Fibroblast of skin of right quadriceps (primary cell): ENCODE measurements at regions not wholly inside any gene's neighbourhood (a gene's known extent, or its start where the extent isn't known, plus 50 kb on each side); places are given as distances from the start of the nearest gene placed in this dataset.
"Not testable (repeated sequence)": the region's sequence is repeated elsewhere in the genome, so short reads cannot be mapped to it uniquely, and the experiment has no call there.

Experiments used
- DNase-seq: peaks from one replicate; pipeline ENCODE4 v3.0.0-alpha.2; 2013

DNA sequence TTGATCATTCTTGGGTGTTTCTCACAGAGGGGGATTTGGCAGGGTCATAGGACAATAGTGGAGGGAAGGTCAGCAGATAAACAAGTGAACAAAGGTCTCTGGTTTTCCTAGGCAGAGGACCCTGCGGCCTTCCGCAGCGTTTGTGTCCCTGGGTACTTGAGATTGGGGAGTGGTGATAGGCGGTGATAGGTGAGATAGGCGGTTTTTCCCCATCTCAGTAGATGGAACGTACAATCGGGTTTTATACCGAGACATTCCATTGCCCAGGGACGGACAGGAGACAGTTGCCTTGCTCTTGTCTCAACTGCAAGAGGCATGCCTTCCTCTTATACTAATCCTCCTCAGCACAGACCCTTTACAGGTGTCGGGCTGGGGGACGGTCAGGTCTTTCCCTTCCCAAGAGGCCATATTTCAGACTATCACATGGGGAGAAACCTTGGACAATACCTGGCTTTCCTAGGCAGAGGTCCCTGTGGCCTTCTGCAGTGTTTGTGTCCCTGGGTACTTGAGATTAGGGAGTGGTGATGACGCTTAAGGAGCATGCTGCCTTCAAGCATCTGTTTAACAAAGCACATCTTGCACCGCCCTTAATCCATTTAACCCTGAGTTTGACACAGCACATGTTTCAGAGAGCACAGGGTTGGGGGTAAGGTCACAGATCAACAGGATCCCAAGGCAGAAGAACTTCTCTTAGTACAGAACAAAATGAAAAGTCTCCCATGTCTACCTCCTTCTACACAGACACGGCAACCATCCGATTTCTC is 86.2 kb downstream of the OR2B2 start:
- DNase-seq: not testable (repeated sequence)

DNA sequence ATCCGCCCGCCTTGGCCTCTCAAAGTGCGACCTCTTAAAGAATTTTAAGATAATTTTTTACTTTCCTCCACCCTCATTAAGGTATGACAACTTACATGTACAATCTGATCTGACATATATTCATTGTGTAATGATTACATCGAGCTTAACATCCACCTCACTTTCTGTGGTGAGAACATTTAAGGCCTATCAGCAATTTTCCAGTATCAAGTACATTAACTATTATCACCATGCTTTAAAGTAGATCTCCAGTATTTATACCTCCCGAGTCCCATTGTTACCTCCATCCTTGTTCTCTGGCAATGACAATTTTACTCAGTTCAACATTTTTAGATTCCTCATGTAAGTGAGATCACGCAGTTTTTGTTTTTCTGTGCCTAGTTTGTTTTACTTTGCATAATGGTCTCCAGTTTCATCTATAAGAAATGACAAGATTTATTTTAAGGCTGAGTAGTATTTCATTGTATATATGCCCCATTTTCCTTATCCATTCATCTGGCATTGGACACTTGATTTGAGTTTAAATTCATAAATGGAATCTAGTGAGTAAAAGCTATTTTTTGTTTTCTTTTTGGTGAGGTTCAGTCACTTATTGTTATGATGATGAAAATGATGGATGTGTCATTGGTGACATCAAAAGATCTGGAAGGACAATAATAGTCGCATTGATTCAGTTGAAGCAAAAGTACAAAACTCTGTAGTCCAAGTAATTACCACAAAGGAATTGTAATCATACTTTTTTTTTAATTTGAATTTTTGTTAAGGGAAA is 87.0 kb downstream of the OR2B2 start:
- DNase-seq: no peak

DNA sequence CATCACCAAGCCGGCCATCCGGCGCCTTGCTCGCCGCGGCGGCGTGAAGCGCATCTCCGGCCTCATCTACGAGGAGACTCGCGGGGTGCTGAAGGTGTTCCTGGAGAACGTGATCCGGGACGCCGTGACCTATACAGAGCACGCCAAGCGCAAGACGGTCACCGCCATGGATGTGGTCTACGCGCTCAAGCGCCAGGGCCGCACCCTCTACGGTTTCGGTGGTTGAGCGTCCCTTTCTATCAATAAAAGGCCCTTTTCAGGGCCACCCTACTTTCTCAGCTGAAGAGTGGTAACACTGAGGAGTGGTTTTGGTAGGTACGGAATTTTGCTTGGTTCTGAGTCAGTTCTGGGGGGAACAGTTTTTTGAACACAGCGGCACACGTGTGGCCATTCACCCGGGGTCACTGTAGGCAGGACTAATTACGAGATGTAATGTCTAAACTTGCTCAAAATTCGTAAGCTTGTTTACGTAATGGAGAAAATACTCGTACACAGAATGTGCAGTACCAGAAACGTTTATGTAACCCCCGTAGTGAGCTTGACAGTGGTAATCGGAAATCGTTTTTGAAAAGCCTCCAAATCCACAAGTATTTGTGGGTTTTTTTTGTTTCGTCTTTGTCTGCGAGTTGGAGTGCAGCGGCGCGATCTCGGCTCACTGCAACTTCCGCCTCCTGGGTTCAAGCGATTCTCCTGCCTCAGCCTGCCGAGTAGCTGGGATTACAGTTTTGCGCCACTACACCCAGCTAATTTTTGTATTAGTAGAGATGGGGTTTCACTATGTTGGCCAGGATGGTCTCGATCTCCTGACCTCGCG is 87.8 kb downstream of the OR2B2 start:
- peak; percentile 87 for DNase-seq

DNA sequence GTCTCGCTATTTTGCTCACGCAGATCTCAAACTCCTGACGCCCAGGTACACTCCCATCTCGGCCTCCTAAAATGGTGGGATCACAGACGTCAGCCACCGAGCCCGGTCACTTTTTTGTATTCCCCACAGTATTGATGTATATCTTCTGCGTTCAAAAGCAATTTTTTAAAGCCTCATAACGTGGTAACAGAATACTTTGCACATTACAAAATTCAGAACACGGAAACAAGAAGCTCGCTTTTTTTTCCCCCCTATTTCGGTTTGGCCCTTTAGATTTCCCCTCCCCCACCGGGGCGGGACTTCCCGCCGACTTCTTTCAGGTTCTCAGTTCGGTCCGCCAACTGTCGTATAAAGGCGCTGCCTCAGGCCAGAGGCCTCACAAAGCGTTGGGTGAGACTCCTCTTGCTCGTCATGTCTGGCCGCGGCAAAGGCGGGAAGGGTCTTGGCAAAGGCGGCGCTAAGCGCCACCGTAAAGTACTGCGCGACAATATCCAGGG is 88.4 kb downstream of the OR2B2 start:
- DNase-seq: peak; percentile 77

DNA sequence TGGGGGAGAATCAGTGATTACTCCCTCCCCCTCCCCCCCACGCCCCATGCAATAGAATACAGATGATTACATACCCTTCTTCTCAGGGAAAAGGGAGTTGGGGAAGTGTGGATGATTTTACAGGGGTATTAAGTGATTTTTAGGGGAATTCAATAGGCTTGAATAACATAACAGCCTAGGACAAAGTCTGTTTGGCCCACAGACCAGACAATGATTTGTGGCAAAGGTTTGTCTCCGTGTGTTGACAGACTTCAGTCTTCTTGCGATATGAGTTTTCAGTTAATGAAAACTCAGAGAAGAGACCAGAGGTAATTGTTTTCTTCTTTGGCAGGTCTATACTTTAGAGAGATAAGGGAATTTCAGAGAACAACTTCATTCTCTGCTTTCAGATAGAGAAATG is 95.3 kb downstream of the OR2B2 start:
- no peak for DNase-seq

DNA sequence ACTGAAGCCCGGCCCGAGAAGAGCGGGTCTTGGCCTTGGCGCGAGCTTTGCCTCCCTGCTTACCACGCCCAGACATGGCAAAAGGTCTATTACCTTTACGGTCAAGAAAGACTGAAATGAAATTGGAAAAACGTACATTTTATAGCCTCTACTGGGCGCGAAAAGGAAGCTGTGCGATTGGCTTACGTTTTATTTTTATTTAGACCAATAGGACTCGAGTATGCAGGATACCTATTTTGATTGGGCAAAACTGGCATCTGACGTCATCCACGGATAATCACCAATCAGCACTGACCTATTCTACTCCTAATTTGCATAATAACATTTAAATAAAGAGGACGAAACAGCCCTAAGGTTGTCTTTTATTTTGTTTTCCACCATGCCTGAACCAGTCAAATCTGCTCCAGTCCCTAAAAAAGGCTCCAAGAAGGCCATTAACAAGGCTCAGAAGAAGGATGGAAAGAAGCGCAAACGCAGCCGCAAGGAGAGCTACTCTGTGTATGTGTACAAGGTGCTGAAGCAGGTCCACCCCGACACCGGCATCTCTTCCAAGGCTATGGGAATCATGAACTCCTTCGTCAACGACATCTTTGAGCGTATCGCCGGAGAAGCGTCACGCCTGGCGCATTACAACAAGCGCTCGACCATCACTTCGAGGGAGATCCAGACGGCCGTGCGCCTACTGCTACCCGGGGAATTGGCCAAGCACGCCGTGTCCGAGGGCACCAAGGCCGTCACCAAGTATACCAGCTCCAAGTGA is 97.4 kb downstream of the OR2B2 start:
- peak; percentile 97 for DNase-seq

DNA sequence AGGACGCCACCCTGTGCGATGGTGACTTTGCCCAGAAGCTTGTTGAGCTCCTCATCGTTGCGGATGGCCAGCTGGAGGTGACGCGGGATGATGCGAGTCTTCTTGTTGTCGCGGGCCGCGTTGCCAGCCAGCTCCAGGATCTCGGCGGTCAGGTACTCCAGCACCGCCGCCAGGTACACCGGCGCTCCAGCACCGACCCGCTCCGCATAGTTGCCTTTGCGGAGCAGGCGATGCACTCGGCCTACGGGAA is 97.9 kb downstream of the OR2B2 start:
- not testable (repeated sequence) for DNase-seq

DNA sequence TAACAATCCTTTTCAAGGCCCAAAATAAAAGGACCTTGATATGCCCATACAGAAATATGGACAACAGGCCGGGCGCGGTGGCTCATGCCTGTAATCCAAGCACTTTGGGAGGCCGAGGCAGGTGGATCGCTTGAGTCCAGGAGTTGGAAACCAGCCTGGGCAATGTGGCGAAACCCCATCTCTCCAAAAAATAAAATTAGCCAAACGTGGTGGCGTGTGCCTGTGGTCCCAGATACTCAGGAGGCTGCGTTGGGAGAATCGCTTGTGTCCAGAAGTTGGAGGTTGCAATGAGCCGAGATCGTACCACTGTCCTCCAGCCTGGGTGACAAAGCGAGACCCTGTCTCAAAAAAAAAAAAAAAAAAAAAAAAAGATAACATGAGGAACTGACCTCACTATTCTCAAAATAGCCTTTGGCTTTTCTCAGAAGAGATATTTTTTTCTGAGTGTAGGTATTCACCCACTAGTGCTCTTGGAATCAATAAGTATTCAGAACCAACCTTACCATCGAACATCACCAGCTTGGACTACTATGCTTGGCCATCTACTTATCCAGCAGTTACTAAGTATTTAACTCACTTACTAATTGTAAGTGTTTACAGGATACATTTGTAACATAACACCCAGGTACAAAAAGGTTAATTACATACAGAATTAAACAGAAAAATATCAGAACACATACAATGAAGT is 99.2 kb downstream of the OR2B2 start:
- DNase-seq: no peak

DNA sequence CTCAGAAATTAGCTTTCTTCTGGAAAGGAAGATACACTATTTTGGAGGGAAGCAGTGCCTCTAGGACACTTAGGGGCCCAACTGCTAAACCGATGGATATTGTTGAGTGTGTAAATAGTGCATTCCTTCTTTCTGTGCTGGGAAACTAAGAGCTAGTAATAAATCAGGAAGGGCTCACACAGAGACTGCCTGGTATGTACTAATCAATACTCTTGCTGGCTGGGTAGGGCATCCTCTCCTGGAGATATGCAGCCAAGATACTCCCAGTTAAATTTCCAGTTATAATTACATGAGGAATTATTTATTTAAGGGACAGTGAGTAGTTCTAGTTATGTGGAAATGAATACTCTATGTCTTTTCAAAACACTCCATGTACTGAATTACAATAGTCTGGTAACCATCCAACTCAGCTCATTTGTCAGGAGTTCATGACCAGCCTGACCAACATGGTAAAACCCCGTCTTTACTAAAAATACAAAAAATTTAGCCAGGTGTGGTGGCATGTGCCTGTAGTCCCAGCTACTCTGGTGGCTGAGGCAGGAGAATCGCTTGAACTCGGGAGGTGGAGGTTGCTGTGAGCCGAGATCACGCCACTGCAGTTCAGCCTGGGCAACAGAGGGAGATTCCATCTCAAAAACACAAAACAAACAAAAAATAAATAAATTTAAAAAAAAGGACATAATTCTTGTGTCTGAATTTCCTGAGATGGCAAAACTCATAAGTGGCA is 100.0 kb downstream of the OR2B2 start:
- DNase-seq: no peak

DNA sequence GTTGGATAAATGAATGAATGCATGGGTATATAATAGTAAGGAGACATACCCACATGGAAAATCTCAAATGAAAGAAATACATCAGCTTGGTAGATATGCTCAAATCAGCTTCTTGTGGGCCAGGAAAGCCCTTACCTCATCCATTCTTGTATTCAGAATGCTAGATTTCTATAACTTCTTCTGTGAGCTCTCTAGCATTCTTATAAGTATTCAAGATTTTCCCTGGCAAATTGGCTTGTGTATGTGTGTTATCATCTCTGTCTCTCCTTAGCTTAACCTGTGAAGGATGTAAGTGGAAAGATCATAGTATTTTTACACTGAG is 100.8 kb downstream of the OR2B2 start:
- DNase-seq: no peak

DNA sequence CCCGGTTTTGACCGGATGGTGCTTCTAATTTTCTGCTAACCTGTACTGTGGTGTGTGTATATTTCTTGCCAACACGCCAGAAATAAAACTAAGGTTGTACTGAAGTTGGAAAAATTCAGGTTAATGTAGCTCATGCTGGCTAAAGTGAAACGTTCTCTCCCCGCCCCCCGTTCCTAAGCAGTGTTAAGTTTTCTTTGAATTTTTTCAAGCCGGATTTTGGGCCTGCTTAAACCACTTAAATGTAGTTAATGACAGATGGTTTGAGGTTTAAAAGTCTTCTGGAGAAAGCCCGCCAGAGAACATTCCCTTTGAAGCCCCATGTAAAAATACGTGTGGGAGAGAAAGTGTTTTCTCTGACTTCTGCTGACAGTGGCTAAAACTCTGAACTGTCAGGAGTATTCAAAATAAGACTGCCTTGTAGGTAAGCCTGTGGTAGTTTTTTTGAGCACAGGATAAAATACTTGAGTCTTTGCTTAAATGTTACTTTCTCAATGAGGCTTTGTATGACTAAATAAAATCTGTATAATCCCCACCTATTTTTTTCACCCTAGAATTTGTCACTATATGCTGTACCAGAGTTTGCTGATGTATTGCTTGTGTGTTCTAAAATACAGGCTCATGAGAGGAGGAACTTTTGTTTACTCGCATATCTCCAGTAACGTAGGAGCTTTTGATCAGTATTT is 101.3 kb downstream of the OR2B2 start:
- DNase-seq: no peak

DNA sequence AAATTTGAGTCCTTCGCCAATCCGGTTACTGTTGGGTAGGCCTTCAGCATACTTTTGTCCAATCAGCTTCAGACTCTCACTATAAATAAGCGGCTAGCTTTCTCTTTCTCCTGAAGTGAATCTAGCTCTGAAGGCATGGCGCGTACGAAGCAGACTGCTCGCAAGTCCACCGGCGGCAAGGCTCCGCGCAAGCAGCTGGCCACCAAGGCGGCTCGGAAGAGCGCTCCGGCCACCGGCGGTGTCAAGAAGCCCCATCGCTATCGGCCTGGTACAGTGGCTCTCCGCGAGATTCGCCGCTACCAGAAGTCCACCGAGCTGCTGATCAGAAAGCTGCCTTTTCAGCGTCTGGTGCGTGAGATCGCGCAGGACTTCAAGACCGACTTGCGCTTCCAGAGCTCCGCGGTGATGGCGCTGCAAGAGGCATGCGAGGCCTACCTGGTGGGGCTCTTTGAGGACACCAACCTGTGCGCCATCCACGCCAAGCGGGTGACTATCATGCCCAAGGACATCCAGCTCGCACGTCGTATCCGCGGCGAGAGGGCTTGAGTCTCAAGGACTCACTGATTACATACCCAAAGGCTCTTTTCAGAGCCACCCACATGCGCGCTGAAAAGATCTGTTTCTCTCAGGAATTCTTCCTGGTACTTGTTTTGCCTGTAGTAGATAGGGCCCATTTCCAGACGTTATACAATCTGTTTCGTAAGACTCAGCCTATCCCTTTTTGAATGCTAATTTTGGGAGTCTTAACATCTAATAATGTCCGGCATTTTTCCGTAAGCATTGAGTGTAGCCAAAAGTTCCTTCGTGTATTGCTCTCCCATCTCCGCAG is 102.0 kb downstream of the OR2B2 start:
- DNase-seq: peak; percentile 97

DNA sequence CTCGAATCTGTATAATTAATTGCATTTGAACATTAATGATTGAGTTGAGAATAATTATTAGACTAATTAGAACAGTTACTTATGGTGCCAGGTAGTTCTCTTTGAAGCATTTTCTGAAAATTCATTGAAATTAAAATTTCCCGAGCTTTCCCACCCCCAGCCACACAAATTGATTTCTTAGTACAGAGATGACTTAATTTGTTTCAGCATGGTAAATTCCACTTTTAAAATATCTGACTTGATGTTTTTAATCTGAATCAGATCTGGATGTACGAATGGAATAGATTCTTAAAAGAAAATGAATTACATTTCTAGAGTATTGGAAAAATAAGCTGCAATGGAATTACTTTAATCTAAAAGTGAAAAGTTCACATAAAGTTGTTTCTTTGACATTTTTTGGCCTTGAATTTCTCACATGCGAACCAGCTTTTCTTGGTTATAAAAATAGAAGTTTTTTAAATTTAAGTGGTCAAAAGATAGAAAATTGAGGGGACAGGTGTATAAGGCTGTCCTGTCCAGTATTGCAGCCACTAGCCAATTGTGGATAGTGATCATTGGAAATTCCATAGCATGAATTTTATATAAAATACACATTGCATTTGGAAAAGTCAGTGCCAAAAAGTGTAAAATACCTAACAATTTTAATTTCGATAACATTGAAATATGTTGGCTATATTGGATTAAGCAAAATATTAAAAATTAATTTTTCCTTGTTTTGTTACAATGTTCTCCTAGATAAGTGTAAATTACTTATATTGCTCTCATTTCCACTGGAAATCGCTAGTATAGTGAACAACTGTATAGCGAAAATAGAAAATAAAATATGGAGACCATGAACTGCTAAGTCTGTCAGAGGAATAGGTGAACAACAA is 102.9 kb downstream of the OR2B2 start:
- DNase-seq: no peak

DNA sequence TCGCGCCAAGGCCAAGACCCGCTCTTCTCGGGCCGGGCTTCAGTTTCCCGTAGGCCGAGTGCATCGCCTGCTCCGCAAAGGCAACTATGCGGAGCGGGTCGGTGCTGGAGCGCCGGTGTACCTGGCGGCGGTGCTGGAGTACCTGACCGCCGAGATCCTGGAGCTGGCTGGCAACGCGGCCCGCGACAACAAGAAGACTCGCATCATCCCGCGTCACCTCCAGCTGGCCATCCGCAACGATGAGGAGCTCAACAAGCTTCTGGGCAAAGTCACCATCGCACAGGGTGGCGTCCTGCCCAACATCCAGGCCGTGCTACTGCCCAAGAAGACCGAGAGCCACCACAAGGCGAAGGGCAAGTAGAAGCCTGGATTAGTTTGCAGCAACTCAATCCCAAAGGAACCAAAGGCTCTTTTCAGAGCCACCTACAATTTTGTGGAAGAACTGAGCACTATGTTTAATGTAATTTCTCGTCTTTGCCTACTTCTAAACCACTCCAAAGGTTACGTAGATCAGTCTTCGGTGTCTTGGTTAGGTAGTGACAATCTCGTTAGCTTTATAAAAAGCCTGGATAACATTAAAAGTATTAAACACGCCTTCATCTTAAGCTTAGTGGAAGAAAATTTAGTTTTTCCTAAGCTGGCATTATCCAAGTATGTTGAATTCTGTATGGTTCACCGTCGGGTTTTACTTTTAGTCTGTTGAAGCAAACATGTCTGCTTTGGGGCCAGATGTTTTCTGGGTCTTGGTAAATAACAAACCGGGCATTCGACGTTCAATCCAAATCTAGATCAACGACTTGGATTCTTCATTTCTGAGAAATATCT is 103.7 kb downstream of the OR2B2 start:
- DNase-seq: peak; percentile 40

DNA sequence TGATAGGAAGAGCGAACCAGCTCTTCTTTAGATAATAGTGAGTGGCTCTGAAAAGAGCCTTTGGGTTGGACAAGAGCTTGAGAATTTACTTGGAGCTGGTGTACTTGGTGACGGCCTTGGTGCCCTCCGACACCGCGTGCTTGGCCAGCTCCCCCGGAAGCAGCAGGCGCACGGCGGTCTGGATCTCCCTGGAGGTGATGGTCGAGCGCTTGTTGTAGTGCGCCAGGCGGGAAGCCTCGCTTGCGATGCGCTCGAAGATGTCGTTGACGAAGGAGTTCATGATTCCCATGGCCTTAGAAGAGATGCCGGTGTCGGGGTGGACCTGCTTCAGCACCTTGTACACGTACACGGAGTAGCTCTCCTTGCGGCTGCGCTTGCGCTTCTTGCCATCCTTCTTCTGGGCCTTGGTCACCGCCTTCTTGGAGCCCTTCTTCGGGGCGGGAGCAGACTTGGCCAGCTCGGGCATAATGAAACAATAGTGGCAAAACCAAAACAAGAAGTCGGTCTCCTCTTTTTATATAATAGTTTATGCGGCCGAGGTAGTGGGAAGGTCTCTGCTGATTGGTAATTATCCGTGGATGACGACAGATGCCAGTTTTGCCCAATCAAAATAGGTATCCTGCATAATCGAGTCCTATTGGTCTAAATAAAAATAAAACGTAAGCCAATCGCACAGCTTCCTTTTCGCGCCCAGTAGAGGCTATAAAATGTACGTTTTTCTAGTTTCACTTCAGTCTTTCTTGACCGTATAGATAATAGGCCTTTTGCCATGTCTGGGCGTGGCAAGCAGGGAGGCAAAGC is 104.6 kb downstream of the OR2B2 start:
- DNase-seq: peak; percentile 98

DNA sequence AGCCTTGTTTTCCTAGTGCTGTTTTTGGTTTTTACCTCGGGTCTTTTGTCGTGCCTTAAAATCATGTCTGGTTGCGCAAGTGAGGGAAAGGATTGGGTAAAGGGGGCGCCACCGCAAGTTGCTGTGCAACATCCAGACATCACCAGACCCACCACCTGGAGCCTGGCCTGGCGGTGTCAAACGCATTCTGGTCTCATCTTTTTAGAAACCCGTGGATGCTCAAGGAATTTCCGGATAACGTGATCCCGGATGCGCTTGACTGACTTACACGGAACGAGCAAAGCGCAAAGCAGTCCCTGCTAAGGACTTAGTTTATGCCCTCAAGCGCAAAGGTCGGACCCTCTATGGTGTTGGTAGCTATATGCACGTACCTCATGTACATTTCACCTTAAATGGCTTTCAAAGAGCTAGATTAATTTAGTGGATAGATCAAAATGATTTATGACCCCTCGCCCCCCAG is 105.2 kb downstream of the OR2B2 start:
- DNase-seq: peak; percentile 72

DNA sequence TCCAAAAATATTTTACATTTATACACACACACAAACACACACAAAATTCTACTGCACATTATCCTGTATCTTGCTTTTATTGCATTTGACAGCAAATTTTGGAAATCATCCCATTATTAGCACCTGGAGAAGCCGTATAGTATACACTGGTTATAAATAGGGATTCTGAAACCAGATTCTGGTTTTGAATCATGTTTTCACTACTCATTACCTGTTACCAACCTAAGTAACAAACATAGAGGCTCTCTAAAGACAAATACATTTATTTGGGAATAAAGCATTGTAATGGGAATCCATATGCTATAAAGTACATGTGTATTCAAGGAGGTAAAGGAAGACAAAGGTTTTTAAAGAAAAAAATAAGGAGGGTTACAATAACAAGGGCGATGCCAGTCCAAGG is 106.8 kb downstream of the OR2B2 start:
- DNase-seq: no peak
